Lower lobe of right lung (tissue), 2 donors: ENCODE measurements at regions not wholly inside any gene's neighbourhood (a gene's known extent, or its start where the extent isn't known, plus 50 kb on each side); places are given as distances from the start of the nearest gene placed in this dataset.

ENCODE experiments used
- ATAC-seq, 2 donors: fragments of 200-7000 bp; cut with Tn5 transposase; one replicate each; pipeline ENCODE4 v1.9.1; 2020 to 2022; ENCODE audit warnings: mild to moderate bottlenecking in 2 of 2, moderate library complexity in 2 of 2
- DNase-seq: peaks from one replicate; pipeline ENCODE4 v3.0.0-alpha.2; 2020
- H3K27ac ChIP-seq: fragments of 200-600 bp; one replicate; pipeline ENCODE4 v1.8.0; 2022
- H3K27me3 ChIP-seq: fragments of 200-600 bp; one replicate; pipeline ENCODE4 v1.8.0; 2022; ENCODE audit warnings: low read depth
- H3K36me3 ChIP-seq: fragments of 200-600 bp; one replicate; pipeline ENCODE4 v1.8.0; 2022; ENCODE audit warnings: mild to moderate bottlenecking
- H3K4me1 ChIP-seq: fragments of 200-600 bp; one replicate; pipeline ENCODE4 v1.8.0; 2022
- H3K4me3 ChIP-seq: fragments of 200-600 bp; one replicate; pipeline ENCODE4 v1.8.0; 2022; ENCODE audit warnings: mild to moderate bottlenecking
- H3K9me3 ChIP-seq: fragments of 200-600 bp; one replicate; pipeline ENCODE4 v1.8.0; 2022
- CTCF ChIP-seq: fragments of 200-600 bp; IDR thresholded peaks from one replicate; pipeline ENCODE4 v1.8.0; 2022; ENCODE audit warnings: antibody characterized with exemption, mild to moderate bottlenecking
- intact Hi-C: fragments of 100-400 bp; cut with DNase I; formaldehyde crosslinking; loops from one replicate; pipeline ENCODE4 v1.11.0; 2022
- donor health status: DM: no; HTN: yes; CAD: no; lungs with severe emphysema.

GRCh38 chr12:111149299-111149698 lies 219.6 kb downstream of the PHETA1 start:
- H3K36me3 ChIP-seq = no peaks in the 10 kb centered on the region
- ATAC-seq = no peak
- no peaks in the 10 kb centered on the region for H3K4me1 ChIP-seq
- H3K9me3 ChIP-seq = no peaks in the 10 kb centered on the region
- H3K27ac ChIP-seq = no peak overlapping the region
- H3K4me3 ChIP-seq = no peak overlapping the region
- TF ChIP-seq CTCF = no peak
- no peak for DNase-seq
- H3K27me3 ChIP-seq = peaks cover 21% of the 10 kb centered on the region
- intact Hi-C loops = no loop called here

DNA sequence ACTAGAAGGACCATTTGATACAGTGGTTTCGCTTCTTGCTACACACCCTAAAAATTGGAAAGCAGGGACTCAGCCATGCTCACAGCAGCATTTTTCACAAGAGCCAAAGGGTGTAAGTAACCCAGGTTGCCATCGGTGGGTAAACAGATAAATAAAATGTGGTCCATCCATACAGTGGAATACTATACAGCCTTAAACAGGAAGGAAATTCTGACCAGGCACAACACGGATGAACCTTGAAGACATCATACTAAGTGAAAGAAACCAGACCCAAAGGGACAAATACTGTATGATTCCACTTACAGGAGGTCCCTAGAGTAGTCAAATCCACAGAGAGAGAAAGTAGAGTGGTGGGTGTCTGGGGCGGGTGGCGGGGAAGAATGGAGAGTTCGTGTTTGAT lies 220.9 kb downstream of the PHETA1 start:
- Histone ChIP-seq H3K36me3 (no peaks in the 10 kb centered on the region), H3K27me3 (peaks cover 16% of the 10 kb centered on the region), H3K4me1 (no peaks in the 10 kb centered on the region), H3K4me3 (no peak overlapping the region), H3K27ac (no peak overlapping the region), H3K9me3 (no peaks in the 10 kb centered on the region)
- intact Hi-C loops = no loop called here
- ATAC-seq = no peak
- no peak for DNase-seq
- no peak for TF ChIP-seq CTCF

- no peak for ATAC-seq
- Histone ChIP-seq H3K27ac (no peak overlapping the region), H3K36me3 (no peaks in the 10 kb centered on the region), H3K4me3 (no peak overlapping the region), H3K4me1 (no peaks in the 10 kb centered on the region), H3K9me3 (no peaks in the 10 kb centered on the region), H3K27me3 (peaks cover 6% of the 10 kb centered on the region)
- no peak for DNase-seq
- intact Hi-C loops = no loop called here
- no peak for TF ChIP-seq CTCF
These were observed 222.9 kb upstream of the MYL2 start for GRCh38 chr12:111143271-111143670.

DNA sequence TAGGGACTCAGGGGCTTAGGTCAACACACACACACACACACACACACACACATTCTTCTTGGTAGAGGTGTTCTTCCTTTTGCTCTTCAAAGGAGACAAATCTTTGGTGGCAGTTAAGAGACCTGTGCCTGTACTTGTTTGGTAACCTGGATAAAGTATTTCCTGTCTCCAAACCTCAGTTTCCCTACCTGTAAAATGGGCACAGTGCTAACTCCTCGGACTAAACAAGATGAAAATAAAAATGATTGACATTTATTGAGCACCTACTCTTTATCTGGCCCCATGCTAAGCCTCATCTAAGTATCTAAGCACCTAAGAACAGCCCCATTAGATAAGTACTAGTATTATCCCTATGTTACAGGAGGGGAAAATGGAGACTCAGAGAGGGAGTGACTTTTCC lies 220.8 kb upstream of the MYL2 start:
- Histone ChIP-seq H3K4me1 (no peaks in the 10 kb centered on the region), H3K27ac (no peak overlapping the region), H3K27me3 (peaks cover 6% of the 10 kb centered on the region), H3K4me3 (no peak overlapping the region), H3K9me3 (no peaks in the 10 kb centered on the region), H3K36me3 (no peaks in the 10 kb centered on the region)
- intact Hi-C loops = no loop called here
- ATAC-seq (no peak), DNase-seq (no peak)
- no peak for TF ChIP-seq CTCF

- Histone ChIP-seq H3K27ac (no peak overlapping the region), H3K36me3 (no peaks in the 10 kb centered on the region), H3K4me3 (no peak overlapping the region), H3K27me3 (peaks cover 6% of the 10 kb centered on the region), H3K9me3 (peaks cover 2% of the 10 kb centered on the region), H3K4me1 (no peaks in the 10 kb centered on the region)
- TF ChIP-seq CTCF = no peak
- no peak for DNase-seq
- intact Hi-C loops = no loop called here
- no peak for ATAC-seq
These were observed 217.6 kb upstream of the MYL2 start for GRCh38 chr12:111138016-111138415.

GRCh38 chr12:111135293-111135832 lies 215.0 kb upstream of the MYL2 start:
- Histone ChIP-seq H3K4me1 (no peaks in the 10 kb centered on the region), H3K27me3 (peaks cover 6% of the 10 kb centered on the region), H3K9me3 (peaks cover 2% of the 10 kb centered on the region), H3K27ac (no peak overlapping the region), H3K4me3 (no peak overlapping the region), H3K36me3 (no peaks in the 10 kb centered on the region)
- ATAC-seq (no peak), DNase-seq (no peak)
- intact Hi-C loops = no loop called here
- no peak for TF ChIP-seq CTCF
